SK-N-SH treated with all-trans-retinoic acid at 6 μM for 48 hours (cell line): ENCODE measurements at regions not wholly inside any gene's neighbourhood (a gene's known extent, or its start where the extent isn't known, plus 50 kb on each side); places are given as distances from the start of the nearest gene placed in this dataset.

ENCODE experiments used
- ATAC-seq: fragments of 200-7000 bp; cut with Tn5 transposase; 3 replicates; pipeline ENCODE4 v1.9.1; 2020; ENCODE audit warnings: mild to moderate bottlenecking, moderate library complexity
- ARNTL ChIP-seq: fragments of 450-650 bp; formaldehyde crosslinking; IDR thresholded peaks from 2 replicates; pipeline ENCODE4 v1.5.0; 2020; ENCODE audit warnings: low read depth, mild to moderate bottlenecking, moderate library complexity, borderline replicate concordance
- BACH2 ChIP-seq: fragments of 250-450 bp; sonication (Bioruptor Pico); IDR thresholded peaks from 2 replicates; pipeline ENCODE4 v1.9.0; 2021; ENCODE audit warnings: mild to moderate bottlenecking, borderline replicate concordance
- CREB5 ChIP-seq: fragments of 250-450 bp; sonication (Bioruptor Pico); IDR thresholded peaks from 2 replicates; pipeline ENCODE4 v1.5.1; 2020; ENCODE audit warnings: low read depth, mild to moderate bottlenecking, moderate library complexity
- CSDC2 ChIP-seq: fragments of 250-450 bp; sonication (Bioruptor Pico); IDR thresholded peaks from 2 replicates; pipeline ENCODE4 v1.5.0; 2020; ENCODE audit warnings: mild to moderate bottlenecking, moderate library complexity
- CSRNP3 ChIP-seq: fragments of 250-450 bp; sonication (Bioruptor Pico); IDR thresholded peaks from 2 replicates; pipeline ENCODE4 v1.5.1; 2021; ENCODE audit warnings: mild to moderate bottlenecking, moderate library complexity
- ESRRG ChIP-seq: fragments of 250-450 bp; sonication (Bioruptor Pico); IDR thresholded peaks from 2 replicates; pipeline ENCODE4 v1.6.1; 2021; ENCODE audit warnings: mild to moderate bottlenecking
- GLIS3 ChIP-seq: fragments of 250-450 bp; sonication (Bioruptor Pico); IDR thresholded peaks from 2 replicates; pipeline ENCODE4 v1.5.0; 2020; ENCODE audit warnings: mild to moderate bottlenecking, moderate library complexity
- ISL1 ChIP-seq: fragments of 250-450 bp; sonication (Bioruptor Pico); IDR thresholded peaks from 2 replicates; pipeline ENCODE4 v2.1.2; 2022; ENCODE audit warnings: mild to moderate bottlenecking, moderate library complexity
- OSR1 ChIP-seq: fragments of 250-450 bp; sonication (Bioruptor Pico); IDR thresholded peaks from 2 replicates; pipeline ENCODE4 v1.8.0; 2022; ENCODE audit warnings: moderate library complexity, mild to moderate bottlenecking, inconsistent platforms
- POU6F1 ChIP-seq: fragments of 250-450 bp; sonication (Bioruptor Pico); IDR thresholded peaks from 2 replicates; pipeline ENCODE4 v1.8.0; 2021; ENCODE audit warnings: low read depth, mild to moderate bottlenecking, moderate library complexity, borderline replicate concordance
- PPARA ChIP-seq: fragments of 250-450 bp; sonication (Bioruptor Pico); IDR thresholded peaks from 2 replicates; pipeline ENCODE4 v1.5.0; 2020; ENCODE audit warnings: mild to moderate bottlenecking, borderline replicate concordance
- RARB ChIP-seq: fragments of 250-450 bp; sonication (Bioruptor Pico); IDR thresholded peaks from 2 replicates; pipeline ENCODE4 v1.8.0; 2021; ENCODE audit warnings: mild to moderate bottlenecking, moderate library complexity
- SNAI2 ChIP-seq: fragments of 250-450 bp; sonication (Bioruptor Pico); IDR thresholded peaks from 2 replicates; pipeline ENCODE4 v1.5.0; 2020; ENCODE audit warnings: mild to moderate bottlenecking, moderate library complexity
- TCF4 ChIP-seq: fragments of 250-450 bp; sonication (Bioruptor Pico); IDR thresholded peaks from 2 replicates; pipeline ENCODE4 v1.8.0; 2021; ENCODE audit warnings: mild to moderate bottlenecking, moderate library complexity, borderline replicate concordance
- TOX ChIP-seq: fragments of 250-450 bp; sonication (Bioruptor Pico); IDR thresholded peaks from 2 replicates; pipeline ENCODE4 v1.8.0; 2021; ENCODE audit warnings: mild to moderate bottlenecking, moderate library complexity, borderline replicate concordance
- TSHZ2 ChIP-seq: fragments of 250-450 bp; sonication (Bioruptor Pico); IDR thresholded peaks from 2 replicates; pipeline ENCODE4 v1.5.0; 2020; ENCODE audit warnings: mild to moderate bottlenecking, moderate library complexity
- ZC3H10 ChIP-seq: fragments of 250-450 bp; sonication (Bioruptor Pico); IDR thresholded peaks from 2 replicates; pipeline ENCODE4 v1.5.1; 2021; ENCODE audit warnings: mild to moderate bottlenecking, moderate library complexity
- ZFP3 ChIP-seq: fragments of 250-450 bp; sonication (Bioruptor Pico); IDR thresholded peaks from 2 replicates; pipeline ENCODE4 v1.5.0; 2020; ENCODE audit warnings: mild to moderate bottlenecking, moderate library complexity
- ZFP30 ChIP-seq: fragments of 450-650 bp; formaldehyde crosslinking; IDR thresholded peaks from 2 replicates; pipeline ENCODE4 v1.5.0; 2022; ENCODE audit warnings: mild to moderate bottlenecking, moderate library complexity
- ZNF565 ChIP-seq: fragments of 450-650 bp; formaldehyde crosslinking; conservative IDR thresholded peaks from 2 replicates; pipeline ENCODE4 v1.5.0; 2020; ENCODE audit warnings: low read depth, mild to moderate bottlenecking, moderate library complexity
- ZNF8 ChIP-seq: fragments of 450-650 bp; formaldehyde crosslinking; IDR thresholded peaks from 2 replicates; pipeline ENCODE4 v1.5.0; 2020; ENCODE audit warnings: mild to moderate bottlenecking, moderate library complexity

GRCh38 chr5:74113927-74114326, 487.9 kb downstream of the ARHGEF28 start:
- ATAC-seq: no peak
- TF ChIP-seq CREB5 (CRISPR knock-in tag): no peak
- no peak for TF ChIP-seq ZC3H10 (CRISPR knock-in tag)
- no peak for TF ChIP-seq ISL1 (CRISPR knock-in tag)
- no peak for TF ChIP-seq GLIS3
- TF ChIP-seq ZFP3: no peak
- no peak for TF ChIP-seq ARNTL (CRISPR knock-in tag)
- no peak for TF ChIP-seq CSDC2 (CRISPR knock-in tag)
- no peak for TF ChIP-seq TSHZ2
- no peak for TF ChIP-seq BACH2 (CRISPR knock-in tag)
- TF ChIP-seq CSRNP3: no peak

- no peak for TF ChIP-seq TOX (CRISPR knock-in tag)
- TF ChIP-seq ZFP30 (CRISPR knock-in tag): no peak
- TF ChIP-seq PPARA (CRISPR knock-in tag): no peak
- TF ChIP-seq TCF4 (CRISPR knock-in tag): no peak
- no peak for TF ChIP-seq GLIS3
- TF ChIP-seq BACH2 (CRISPR knock-in tag): no peak
- TF ChIP-seq SNAI2: no peak
- ATAC-seq: no peak
Measured at GRCh38 chr5:74113196-74113540, 487.2 kb downstream of the ARHGEF28 start.

- TF ChIP-seq PPARA (CRISPR knock-in tag) (no peak), ZC3H10 (CRISPR knock-in tag) (no peak), ZNF565 (CRISPR knock-in tag) (no peak), TCF4 (CRISPR knock-in tag) (no peak), RARB (CRISPR knock-in tag) (no peak), OSR1 (CRISPR knock-in tag) (no peak), SNAI2 (no peak), POU6F1 (no peak), BACH2 (CRISPR knock-in tag) (no peak), CSRNP3 (no peak), ZFP30 (CRISPR knock-in tag) (no peak), ZFP3 (no peak), ZNF8 (no peak), ESRRG (CRISPR knock-in tag) (no peak), GLIS3 (no peak), TOX (CRISPR knock-in tag) (no peak)
- ATAC-seq: no peak
Measured at GRCh38 chr5:74112372-74113195, 486.6 kb downstream of the ARHGEF28 start.
